GM19328 (cell line): ENCODE measurements at regions not wholly inside any gene's neighbourhood (a gene's known extent, or its start where the extent isn't known, plus 50 kb on each side); places are given as distances from the start of the nearest gene placed in this dataset.
"Not testable (repeated sequence)": the region's sequence is repeated elsewhere in the genome, so short reads cannot be mapped to it uniquely, and the experiment has no call there.

Source experiments
- ATAC-seq: cut with Tn5 transposase; IDR thresholded peaks from one replicate; pipeline ENCODE4 v1.9.1; 2021; ENCODE audit warnings: mild to moderate bottlenecking, moderate library complexity; ENCODE audit not compliant: unreplicated experiment

- ATAC-seq = no peak
Observed at GRCh38 chr2:31813016-31813415, 197.8 kb downstream of the MEMO1 start.

GRCh38 chr2:31812051-31812798, 198.6 kb downstream of the MEMO1 start:
- peak; percentile 99 for ATAC-seq

GRCh38 chr2:31811482-31811881, 199.3 kb downstream of the MEMO1 start:
- no peak for ATAC-seq

- no peak for ATAC-seq
Observed at GRCh38 chr2:31810200-31810917, 200.4 kb downstream of the MEMO1 start.

- no peak for ATAC-seq
Observed at GRCh38 chr2:31805688-31806087, 205.1 kb downstream of the MEMO1 start.

GRCh38 chr2:31803481-31804153, 207.2 kb downstream of the MEMO1 start:
- not testable (repeated sequence) for ATAC-seq

GRCh38 chr2:31802711-31803110, 208.1 kb downstream of the MEMO1 start:
- no peak for ATAC-seq

- not testable (repeated sequence) for ATAC-seq
Observed at GRCh38 chr2:31799282-31799681, 211.5 kb downstream of the MEMO1 start.

GRCh38 chr2:31788273-31788672, 207.5 kb upstream of the SRD5A2 start:
- ATAC-seq = no peak

GRCh38 chr2:31785876-31786275, 205.1 kb upstream of the SRD5A2 start:
- ATAC-seq = no peak

GRCh38 chr2:31784868-31785267, 204.1 kb upstream of the SRD5A2 start:
- ATAC-seq = no peak

- not testable (repeated sequence) for ATAC-seq
Observed at GRCh38 chr2:31783446-31784091, 202.8 kb upstream of the SRD5A2 start.

GRCh38 chr2:31778153-31778552, 197.4 kb upstream of the SRD5A2 start:
- no peak for ATAC-seq

- ATAC-seq = no peak
Observed at GRCh38 chr2:31770741-31771140, 190.0 kb upstream of the SRD5A2 start.

- ATAC-seq = no peak
Observed at GRCh38 chr2:31765078-31765945, 184.6 kb upstream of the SRD5A2 start.

GRCh38 chr2:31764169-31764568, 183.4 kb upstream of the SRD5A2 start:
- no peak for ATAC-seq

GRCh38 chr2:31762085-31762484, 181.3 kb upstream of the SRD5A2 start:
- ATAC-seq = no peak

- not testable (repeated sequence) for ATAC-seq
Observed at GRCh38 chr2:31757351-31757750, 176.6 kb upstream of the SRD5A2 start.

GRCh38 chr2:31748746-31749145, 168.0 kb upstream of the SRD5A2 start:
- ATAC-seq = not testable (repeated sequence)

GRCh38 chr2:31748041-31748440, 167.3 kb upstream of the SRD5A2 start:
- no peak for ATAC-seq
